Upper lobe of left lung (tissue), 4 donors: ENCODE measurements at regions not wholly inside any gene's neighbourhood (a gene's known extent, or its start where the extent isn't known, plus 50 kb on each side); places are given as distances from the start of the nearest gene placed in this dataset.

Source experiments
- CTCF ChIP-seq, 6 experiments: fragments of 450-650 bp in 4 of 6; fragments of 200-600 bp in 2 of 6; sonication (generic) in 2 of 6; IDR thresholded peaks; one replicate each; pipeline ENCODE4 v1.5.1; 2016 to 2019; ENCODE audit warnings: antibody characterized with exemption in 6 of 6
- EP300 ChIP-seq, 4 donors: sonication (generic); formaldehyde crosslinking; IDR thresholded peaks; one replicate each; pipeline ENCODE4 v1.5.1; 2017; ENCODE audit warnings: antibody characterized with exemption in 4 of 4, control low read depth in 2 of 4
- POLR2A ChIP-seq, 4 donors: fragments of 450-650 bp; IDR thresholded peaks; one replicate each; pipeline ENCODE4 v1.5.1; 2016 to 2017; ENCODE audit warnings: antibody characterized with exemption in 4 of 4, mild to moderate bottlenecking in 2 of 4

- TF ChIP-seq POLR2A (IDR thresholded peaks at IDR 0.05) (no peak), EP300 (IDR thresholded peaks at IDR 0.05) (no peak), CTCF (IDR thresholded peaks at IDR 0.05) (no peak)
Measured at GRCh38 chr21:16943231-16943630, 569.6 kb upstream of the CXADR start.
